ENCODE measurements at regions not wholly inside any gene's neighbourhood (a gene's known extent, or its start where the extent isn't known, plus 50 kb on each side); places are given as distances from the start of the nearest gene placed in this dataset.
"Not testable (repeated sequence)": the region's sequence is repeated elsewhere in the genome, so short reads cannot be mapped to it uniquely, and the experiment has no call there.

- DNase-seq: no peak
These were observed 360.7 kb upstream of the CDH10 start for GRCh38 chr5:25005431-25005830.

GRCh38 chr5:25002371-25002770 is 357.6 kb upstream of the CDH10 start:
- no peak for DNase-seq

GRCh38 chr5:24999732-25000131 is 355.0 kb upstream of the CDH10 start:
- no peak for DNase-seq

- no peak for DNase-seq
These were observed 353.9 kb upstream of the CDH10 start for GRCh38 chr5:24998641-24999040.

GRCh38 chr5:24986326-24986725 is 341.5 kb upstream of the CDH10 start:
- no peak for DNase-seq

DNA sequence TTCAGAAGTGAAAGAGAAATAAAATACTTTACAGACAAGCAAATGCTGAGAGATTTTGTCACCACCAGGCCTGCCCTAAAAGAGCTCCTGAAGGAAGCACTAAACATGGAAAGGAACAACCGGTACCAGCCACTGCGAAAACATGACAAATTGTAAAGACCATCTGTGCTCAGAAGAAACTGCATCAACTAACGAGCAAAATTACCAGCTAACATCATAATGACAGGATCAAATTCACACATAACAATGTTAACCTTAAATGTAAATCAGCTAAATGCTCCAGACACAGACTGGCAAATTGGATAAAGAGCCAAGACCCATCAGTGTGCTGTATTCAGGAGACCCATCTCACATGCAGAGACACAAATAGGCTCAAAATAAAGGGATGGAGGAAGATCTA is 333.8 kb upstream of the CDH10 start:
- not testable (repeated sequence) for DNase-seq

DNA sequence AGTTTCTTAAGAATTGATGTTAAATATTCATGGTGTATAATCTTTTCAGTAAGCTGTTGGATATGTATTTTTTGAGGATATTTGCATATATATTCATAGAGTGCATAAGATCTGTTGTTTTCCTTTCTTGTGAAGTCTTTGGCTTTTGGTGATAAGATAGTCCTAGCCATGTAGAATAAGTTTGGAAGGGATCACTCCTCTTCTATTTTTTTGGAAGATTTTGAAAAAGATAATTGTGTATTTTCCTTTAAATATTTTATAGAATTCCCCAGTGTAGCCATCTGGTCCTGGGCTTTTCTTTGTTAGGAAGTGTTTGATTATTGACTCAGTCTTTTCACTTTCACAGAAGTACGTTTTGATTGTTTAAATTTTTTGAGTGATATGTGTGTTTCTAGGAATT is 318.8 kb upstream of the CDH10 start:
- no peak for DNase-seq

DNA sequence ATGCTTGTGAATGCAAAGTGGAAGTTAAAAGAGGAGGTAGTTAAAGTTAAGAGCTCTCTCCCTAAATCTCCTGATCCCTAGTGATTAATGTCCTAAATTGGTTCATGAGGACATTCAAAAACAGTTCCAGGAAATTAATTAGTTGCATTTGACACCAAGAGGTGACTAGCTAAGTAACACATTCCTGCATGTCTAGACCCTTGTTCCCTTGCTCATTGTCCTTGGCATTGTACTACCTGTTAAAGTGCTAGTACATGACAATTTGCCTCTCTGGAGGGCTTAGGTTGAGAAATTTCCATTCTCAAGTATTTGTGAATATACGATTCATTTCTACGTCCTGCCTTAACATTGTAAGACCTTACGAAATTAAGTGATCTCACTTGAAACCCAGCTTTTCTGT is 278.6 kb upstream of the CDH10 start:
- no peak for DNase-seq

DNA sequence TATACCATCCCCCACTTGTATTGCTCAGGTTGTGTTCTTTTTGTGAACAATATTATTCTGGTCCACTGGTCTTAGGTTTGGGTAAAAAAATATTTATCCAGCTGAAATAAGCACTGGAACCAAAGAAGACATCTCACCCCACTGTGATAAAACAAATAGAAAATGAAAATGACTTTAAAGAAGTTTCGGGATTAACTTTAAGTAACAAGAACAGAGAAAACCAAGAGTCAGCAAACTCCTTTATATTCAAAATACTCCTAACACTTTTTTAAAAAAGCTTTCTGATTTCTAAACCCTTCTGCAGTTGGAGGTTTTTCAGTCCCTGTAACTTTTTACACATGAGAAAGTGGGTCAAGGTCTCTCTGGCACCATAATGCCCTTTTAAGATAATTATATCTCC is 273.9 kb upstream of the CDH10 start:
- no peak for DNase-seq

DNA sequence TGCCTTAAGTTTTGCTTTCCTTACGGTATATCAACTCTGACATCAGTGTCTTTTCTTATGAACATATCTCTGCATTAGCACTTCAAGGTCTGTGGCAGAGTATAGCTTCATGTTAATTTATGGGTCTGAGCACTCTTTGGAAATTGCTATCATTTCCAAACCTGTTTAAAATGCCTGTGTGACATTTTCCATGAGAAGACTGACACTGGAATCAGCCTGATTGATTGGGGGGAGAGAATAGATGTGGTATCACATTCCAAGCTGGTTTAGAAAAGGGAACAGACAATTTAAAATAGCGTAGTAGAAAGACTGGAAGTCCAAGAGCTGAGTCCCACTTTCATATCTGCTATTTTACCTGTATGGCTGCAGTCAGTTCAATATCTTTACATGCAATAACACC is 272.1 kb upstream of the CDH10 start:
- DNase-seq: no peak

GRCh38 chr5:24909210-24909609 is 264.4 kb upstream of the CDH10 start:
- DNase-seq: no peak

GRCh38 chr5:24906689-24907088 is 261.9 kb upstream of the CDH10 start:
- DNase-seq: no peak

DNA sequence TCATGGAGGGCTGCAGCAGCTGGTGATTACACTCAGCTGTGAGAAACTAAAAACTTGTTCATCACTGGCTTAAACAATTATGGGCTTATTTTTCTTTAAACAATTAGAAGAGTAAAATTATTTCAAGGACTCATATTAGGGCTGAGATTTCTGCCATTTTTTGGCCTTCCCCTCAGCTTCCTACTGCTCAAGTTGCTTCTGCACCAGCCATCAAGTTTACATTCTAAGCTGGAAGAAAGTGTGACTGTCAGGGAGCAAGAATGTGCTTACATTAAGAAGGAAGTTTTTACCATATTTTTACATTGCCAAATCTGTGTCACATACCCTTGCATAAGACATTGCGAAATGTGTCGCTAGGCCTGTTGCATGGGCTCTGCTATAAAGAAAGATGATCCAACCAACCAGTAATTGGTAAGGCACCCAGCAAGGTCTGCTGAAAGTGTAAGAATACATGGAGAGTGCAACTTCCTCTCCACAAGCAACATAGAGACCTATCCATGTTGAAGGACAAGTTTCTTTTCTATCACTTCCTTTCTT is 260.3 kb upstream of the CDH10 start:
- DNase-seq: no peak

DNA sequence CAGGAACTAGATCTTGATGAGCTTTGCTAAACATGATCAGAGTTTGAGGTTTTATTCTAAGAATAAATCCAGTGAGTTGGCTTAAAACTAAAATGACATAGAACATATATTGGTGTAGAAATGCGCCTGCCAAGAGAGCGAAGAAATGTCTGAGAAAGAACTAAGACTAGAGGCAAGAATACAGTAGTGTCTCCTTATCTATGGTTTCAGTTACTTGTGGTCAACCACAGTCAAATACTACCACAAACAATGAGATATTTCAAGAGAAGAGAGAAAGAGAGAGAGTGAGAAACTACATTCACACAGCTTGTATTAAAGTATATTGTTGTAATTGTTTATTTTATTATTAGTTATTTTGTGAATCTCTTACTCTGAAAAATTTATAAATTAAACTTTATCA is 254.4 kb upstream of the CDH10 start:
- DNase-seq: no peak

DNA sequence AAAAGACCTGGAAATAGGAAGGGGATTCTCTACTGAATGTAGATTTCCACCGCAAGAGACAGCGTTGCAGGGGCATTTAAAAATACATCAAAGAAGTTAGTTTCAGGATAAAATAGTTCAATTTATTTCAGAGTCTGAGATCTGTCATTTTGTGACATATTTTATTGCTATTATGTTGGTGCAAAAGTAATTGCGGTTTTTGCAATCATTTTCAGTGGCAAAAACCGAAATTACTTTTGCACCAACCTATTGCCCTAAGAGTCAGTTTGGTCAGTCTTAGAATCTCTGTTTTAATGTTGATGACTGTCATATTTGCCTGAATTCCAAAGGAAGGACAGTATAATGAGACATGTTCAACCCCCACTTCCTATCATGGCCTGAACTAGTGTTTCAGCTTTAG is 219.5 kb upstream of the CDH10 start:
- DNase-seq: no peak

- no peak for DNase-seq
These were observed 217.3 kb upstream of the CDH10 start for GRCh38 chr5:24862117-24862516.

GRCh38 chr5:24855485-24855884 is 210.7 kb upstream of the CDH10 start:
- DNase-seq: no peak

DNA sequence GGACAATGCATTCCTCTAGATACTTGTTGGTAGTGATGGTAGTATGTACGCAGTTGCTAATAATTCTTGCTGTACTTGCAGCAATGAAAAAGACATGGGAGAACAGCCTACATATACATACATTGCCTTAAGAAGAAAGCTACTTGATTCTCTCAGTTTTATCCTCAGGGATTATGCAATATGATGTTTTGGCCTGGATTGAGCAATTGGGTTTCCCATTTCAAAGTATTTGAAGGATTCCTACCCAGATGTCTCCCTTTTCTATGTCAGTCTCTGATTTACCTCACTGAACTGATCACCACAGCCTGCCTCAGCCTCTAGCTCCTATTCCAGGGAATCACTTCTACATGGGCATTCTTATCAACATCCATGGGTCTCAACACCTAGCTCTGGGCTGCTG is 210.1 kb upstream of the CDH10 start:
- no peak for DNase-seq

DNA sequence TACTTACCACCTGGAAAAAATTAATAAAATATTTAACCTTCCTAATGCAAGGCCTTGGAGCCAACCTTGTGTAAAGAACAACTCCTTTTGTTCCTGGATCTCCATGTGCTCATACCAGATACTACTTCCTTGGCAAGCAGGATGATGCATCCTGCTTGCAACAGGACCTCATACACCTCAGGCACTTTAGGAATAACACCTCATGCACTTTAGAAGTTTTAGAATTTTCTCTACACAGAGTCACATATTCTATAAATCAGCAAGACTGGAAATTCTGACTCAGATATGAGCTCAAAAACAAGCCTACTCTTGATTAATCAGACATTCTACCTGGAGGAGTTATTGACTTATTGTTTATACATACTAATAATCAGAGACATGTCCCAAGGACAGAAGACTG is 209.6 kb upstream of the CDH10 start:
- no peak for DNase-seq

DNA sequence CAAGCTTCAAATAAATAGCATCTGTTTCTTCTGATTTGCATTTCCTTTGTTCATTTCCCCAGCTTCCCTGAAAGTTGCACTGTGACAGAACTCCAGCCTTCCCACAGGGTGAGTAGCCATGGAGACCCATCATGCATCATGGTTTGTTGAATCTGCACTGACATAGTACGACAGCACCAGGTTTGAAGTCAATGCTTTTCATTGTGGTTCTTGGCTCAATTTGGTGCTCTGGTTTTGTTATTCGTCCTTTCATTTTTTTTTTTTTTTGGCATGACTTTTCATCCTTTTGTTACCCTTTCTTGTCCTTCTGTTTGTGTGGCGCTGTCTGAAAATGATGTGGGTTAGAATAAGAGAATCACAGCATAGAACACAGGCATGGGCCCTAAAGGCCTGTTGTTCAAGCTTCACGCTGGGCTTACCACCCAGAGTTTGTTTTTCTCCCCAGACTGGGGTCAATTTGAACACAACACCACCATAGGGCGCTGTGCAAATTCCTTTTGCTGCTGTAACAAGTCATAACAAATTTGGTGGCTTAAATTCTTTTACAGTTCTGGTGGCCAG is 206.2 kb upstream of the CDH10 start:
- DNase-seq: no peak

DNA sequence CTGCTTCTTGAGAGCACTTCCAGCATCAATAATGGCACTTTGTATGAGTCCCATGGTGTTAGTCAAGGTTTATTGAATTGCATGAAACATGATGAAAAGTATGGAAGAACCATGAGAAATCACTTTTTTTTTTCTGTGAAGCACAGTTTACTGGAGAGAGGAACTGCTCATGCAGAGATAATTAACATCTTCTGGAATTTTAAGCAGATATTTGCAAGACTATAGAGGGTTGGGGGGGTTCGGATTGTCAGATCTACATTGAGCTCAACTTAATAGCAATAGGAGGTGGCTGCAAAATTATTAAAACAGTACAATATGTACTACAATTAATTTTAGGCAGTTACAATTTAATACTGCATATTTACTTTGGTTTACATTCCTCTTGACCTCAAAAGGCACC is 204.4 kb upstream of the CDH10 start:
- DNase-seq: no peak

DNA sequence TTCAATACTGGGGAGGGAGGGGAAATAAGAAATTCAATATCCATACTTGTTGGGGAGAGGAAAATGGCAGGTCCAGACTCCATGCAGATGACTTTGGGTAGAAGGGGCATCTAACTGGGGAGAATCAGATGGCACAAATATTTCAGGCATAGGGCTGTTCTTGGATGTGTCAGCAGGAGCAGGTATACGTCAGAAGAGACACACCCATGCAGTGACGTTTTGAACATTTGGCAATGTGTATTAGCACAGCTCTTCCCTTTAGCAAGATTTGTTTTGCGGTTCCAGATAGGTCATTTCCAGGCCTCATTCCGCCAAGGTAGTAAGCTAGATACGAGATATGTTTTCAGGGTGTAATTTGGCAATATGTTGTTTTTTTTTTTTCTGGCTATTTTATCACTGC is 187.2 kb upstream of the CDH10 start:
- DNase-seq: no peak

DNA sequence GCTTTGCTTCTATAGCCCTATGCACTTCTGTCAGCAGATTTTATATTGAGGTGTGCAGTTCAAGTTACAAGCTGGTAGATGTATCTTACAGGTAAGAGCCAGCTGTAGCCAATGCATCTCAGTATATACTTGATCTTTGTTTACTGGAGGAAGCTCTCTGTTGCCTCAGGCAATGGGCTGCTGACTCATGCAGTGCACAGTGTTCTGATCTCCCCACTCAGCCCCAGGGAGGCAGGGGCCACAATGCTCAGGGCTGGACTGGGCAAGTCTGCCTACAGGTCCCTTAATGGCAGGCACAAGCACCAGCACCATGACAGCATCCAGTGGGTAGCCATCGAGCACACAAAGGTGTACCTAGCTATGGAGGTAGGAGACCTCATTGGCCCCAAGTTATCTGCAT is 178.8 kb upstream of the CDH10 start:
- DNase-seq: no peak

DNA sequence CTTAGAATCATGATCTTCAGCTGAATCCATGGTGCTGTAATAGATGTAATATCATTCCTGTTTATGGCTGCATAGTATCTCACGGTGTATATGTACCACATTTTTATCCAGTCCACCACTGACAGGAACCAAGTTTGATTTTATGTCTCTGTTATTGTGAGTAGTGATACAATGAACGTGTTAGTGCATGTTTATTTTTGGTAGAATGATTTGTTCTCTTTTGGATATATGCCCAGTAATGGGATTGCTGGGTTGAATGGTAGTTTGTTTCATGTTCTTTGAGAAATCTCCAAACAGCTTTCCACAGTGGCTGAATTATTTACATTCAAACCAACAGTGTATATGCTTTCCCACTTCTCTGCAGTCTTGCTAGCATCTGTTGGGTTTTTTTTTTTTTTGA is 175.1 kb upstream of the CDH10 start:
- DNase-seq: no peak

- DNase-seq: no peak
These were observed 173.2 kb upstream of the CDH10 start for GRCh38 chr5:24817966-24818365.
